ENCODE measurements at regions not wholly inside any gene's neighbourhood (a gene's known extent, or its start where the extent isn't known, plus 50 kb on each side); places are given as distances from the start of the nearest gene placed in this dataset.

GRCh38 chr1:90459570-90459969 lies 257.5 kb downstream of the BARHL2 start:
- TF ChIP-seq NPAS2 (CRISPR knock-in tag; IDR thresholded peaks at IDR 0.05; ENCODE audit: borderline replicate concordance) (no peak), ZFP36 (IDR thresholded peaks at IDR 0.05; ENCODE audit: borderline replicate concordance, partially characterized antibody) (no peak), HMGXB4 (CRISPR knock-in tag; IDR thresholded peaks at IDR 0.05; ENCODE audit: borderline replicate concordance) (no peak), EHMT2 (IDR thresholded peaks at IDR 0.05; ENCODE audit: low read depth) (no peak), TP53 (CRISPR knock-in tag; IDR thresholded peaks at IDR 0.05) (no peak), HOXB13 (CRISPR knock-in tag; IDR thresholded peaks at IDR 0.05; ENCODE audit: low read depth) (no peak), NFE2L2 (conservative IDR thresholded peaks at IDR 0.05; ENCODE audit: low read length) (no peak)
- no peak for ATAC-seq
- 4% methylated on average over 2 of the region's 2 CpGs for WGBS (ENCODE audit: missing lambda C conversion rate)
- FAIRE-seq, result no peak
- ChIA-PET CTCF (no interaction called here), POLR2A (no interaction called here)
- Histone ChIP-seq H3K9me3 (no peaks in the 10 kb centered on the region), H3K4me1 (no peaks in the 10 kb centered on the region), H3K27ac (no peak overlapping the region), H3K4me3 (no peak overlapping the region), H3K4me2 (no peak overlapping the region)
- no peak for DNase-seq (ENCODE audit: low read depth in 1 of 2, low spot score in 1 of 2)

- ChIA-PET CTCF (no interaction called here), POLR2A (no interaction called here)
- H3K9me3 ChIP-seq, result no peaks in the 10 kb centered on the region
- H3K4me2 ChIP-seq, result no peak overlapping the region
- no peak for FAIRE-seq
- H3K27ac ChIP-seq, result no peak overlapping the region
- no peaks in the 10 kb centered on the region for H3K4me1 ChIP-seq
- ATAC-seq, result no peak
- WGBS (ENCODE audit: missing lambda C conversion rate), result 6% methylated on average over 3 of the region's 3 CpGs
- DNase-seq (ENCODE audit: low read depth in 1 of 2, low spot score in 1 of 2), result no peak
- no peak for TF ChIP-seq HOXA7 (CRISPR knock-in tag; IDR thresholded peaks at IDR 0.05)
- TF ChIP-seq GATA3 (IDR thresholded peaks at IDR 0.05; ENCODE audit: borderline replicate concordance), result no peak
- TF ChIP-seq POLR2A (IDR thresholded peaks at IDR 0.05; ENCODE audit: low read length), result no peak
- TF ChIP-seq JUN (IDR thresholded peaks at IDR 0.05), result no peak
- TF ChIP-seq RAD21 (conservative IDR thresholded peaks at IDR 0.05 in 1 of 2, IDR thresholded peaks at IDR 0.05 in 1 of 2), result no peak
- no peak for TF ChIP-seq ELK1 (IDR thresholded peaks at IDR 0.05; ENCODE audit: low read depth, low read length)
- no peak for TF ChIP-seq ZSCAN20 (CRISPR knock-in tag; IDR thresholded peaks at IDR 0.05)
- no peak for TF ChIP-seq EP300 (IDR thresholded peaks at IDR 0.05)
- TF ChIP-seq RNF2 (IDR thresholded peaks at IDR 0.05; ENCODE audit: borderline replicate concordance, low read depth), result no peak
- no peak overlapping the region for H3K4me3 ChIP-seq
Observed at GRCh38 chr1:90457985-90458384, 259.1 kb downstream of the BARHL2 start.

GRCh38 chr1:90452491-90452890 lies 264.6 kb downstream of the BARHL2 start:
- no peak for TF ChIP-seq HOXA7 (CRISPR knock-in tag; IDR thresholded peaks at IDR 0.05)
- TF ChIP-seq EHMT2 (IDR thresholded peaks at IDR 0.05; ENCODE audit: low read depth), result no peak
- TF ChIP-seq NFE2L2 (conservative IDR thresholded peaks at IDR 0.05; ENCODE audit: low read length), result no peak
- no peak for TF ChIP-seq ESRRA (IDR thresholded peaks at IDR 0.05; ENCODE audit: borderline replicate concordance, low read length)
- no peak for TF ChIP-seq PHF8 (IDR thresholded peaks at IDR 0.05; ENCODE audit: borderline replicate concordance, low read depth)
- TF ChIP-seq JUN (IDR thresholded peaks at IDR 0.05), result no peak
- no peak for TF ChIP-seq HEYL (CRISPR knock-in tag; IDR thresholded peaks at IDR 0.05)
- TF ChIP-seq SMC3 (IDR thresholded peaks at IDR 0.05), result no peak
- TF ChIP-seq CBX2 (IDR thresholded peaks at IDR 0.05; ENCODE audit: borderline replicate concordance, low read depth), result no peak
- no peak for TF ChIP-seq CEBPB (IDR thresholded peaks at IDR 0.05)
- TF ChIP-seq E2F6 (IDR thresholded peaks at IDR 0.05; ENCODE audit: borderline replicate concordance, low read depth), result no peak
- no peak for TF ChIP-seq CHD4 (IDR thresholded peaks at IDR 0.05; ENCODE audit: borderline replicate concordance)
- no peak for TF ChIP-seq BCL3 (IDR thresholded peaks at IDR 0.05)
- TF ChIP-seq FOXS1 (CRISPR knock-in tag; IDR thresholded peaks at IDR 0.05), result no peak
- CTCF ChIA-PET, result no interaction called here
- Histone ChIP-seq H3K4me2 (no peak overlapping the region), H3K4me3 (no peak overlapping the region), H3K9me3 (no peaks in the 10 kb centered on the region), H3K27ac (no peak overlapping the region), H3K4me1 (no peaks in the 10 kb centered on the region)
- 22% methylated on average over 2 of the region's 2 CpGs for WGBS (ENCODE audit: missing lambda C conversion rate)
- FAIRE-seq (no peak), ATAC-seq (no peak), DNase-seq (ENCODE audit: low read depth in 1 of 2, low spot score in 1 of 2) (no peak)
- POLR2A ChIA-PET, result no interaction called here
